SU-DHL-6 (cell line): ENCODE measurements at regions not wholly inside any gene's neighbourhood (a gene's known extent, or its start where the extent isn't known, plus 50 kb on each side); places are given as distances from the start of the nearest gene placed in this dataset.

Experiments
- H2AFZ ChIP-seq: fragments of 200-600 bp; sonication (generic); 2 replicates; pipeline ENCODE4 v1.6.1; 2014; ENCODE audit warnings: low read depth, mild to moderate bottlenecking, moderate library complexity, mixed read lengths, antibody characterized with exemption, low read length; ENCODE audit not compliant: severe bottlenecking
- H3F3A ChIP-seq: fragments of 200-600 bp; shearing (Covaris generic); 2 replicates; pipeline ENCODE4 v1.6.0; 2016; ENCODE audit warnings: antibody characterized with exemption, mild to moderate bottlenecking; ENCODE audit not compliant: insufficient read depth
- H3K27ac ChIP-seq: fragments of 200-600 bp; sonication (generic); 2 replicates; pipeline ENCODE4 v1.5.1; 2016; ENCODE audit warnings: low read depth, mild to moderate bottlenecking, low read length, moderate library complexity, mixed read lengths
- H3K27me3 ChIP-seq: fragments of 200-600 bp; sonication (generic), shearing (Covaris generic); 2 replicates; pipeline ENCODE4 v1.6.0; 2014; ENCODE audit warnings: mild to moderate bottlenecking, low read length
- H3K36me3 ChIP-seq: fragments of 200-600 bp; sonication (generic); 2 replicates; pipeline ENCODE4 v1.6.1; 2014; ENCODE audit warnings: mild to moderate bottlenecking, low read length, mixed read lengths
- H3K4me2 ChIP-seq: fragments of 300-600, 200-600 bp; shearing (Covaris generic), sonication (generic); 2 replicates; pipeline ENCODE4 v1.6.0; 2014; ENCODE audit warnings: low read length, low read depth, mild to moderate bottlenecking; ENCODE audit not compliant: poor library complexity, severe bottlenecking
- H3K4me3 ChIP-seq: fragments of 200-600 bp; sonication (generic); 2 replicates; pipeline ENCODE4 v1.5.1; 2014; ENCODE audit warnings: antibody characterized with exemption, low read length, mild to moderate bottlenecking, mixed read lengths; ENCODE audit not compliant: insufficient read depth, poor library complexity, severe bottlenecking
- H3K79me2 ChIP-seq: fragments of 200-600 bp; sonication (generic); 2 replicates; pipeline ENCODE4 v1.6.1; 2014; ENCODE audit warnings: mild to moderate bottlenecking, low read length, moderate library complexity; ENCODE audit not compliant: insufficient read depth
- H3K9ac ChIP-seq: fragments of 200-600 bp; sonication (generic); 2 replicates; pipeline ENCODE4 v1.7.0; 2014; ENCODE audit warnings: mild to moderate bottlenecking, low read length
- H3K9me2 ChIP-seq: fragments of 200-600 bp; sonication (generic); replicated peaks from 2 replicates; pipeline ENCODE4 v1.6.1; 2014; ENCODE audit warnings: low read length; ENCODE audit not compliant: insufficient read depth
- H3K9me3 ChIP-seq: fragments of 200-600 bp; sonication (generic); 2 replicates; pipeline ENCODE4 v1.6.1; 2014; ENCODE audit warnings: low read length, mixed read lengths; ENCODE audit not compliant: insufficient read depth
- H4K20me1 ChIP-seq: fragments of 200-600 bp; sonication (generic); 2 replicates; pipeline ENCODE4 v1.6.1; 2014; ENCODE audit warnings: low read depth, mild to moderate bottlenecking, antibody characterized with exemption, low read length, moderate library complexity, mixed read lengths
- EZH2phosphoT487 ChIP-seq: fragments of 200-600 bp; sonication (generic), shearing (Covaris generic); conservative IDR thresholded peaks from 2 replicates; pipeline ENCODE4 v1.6.1; 2018; ENCODE audit warnings: mild to moderate bottlenecking, antibody characterized with exemption, low read length, moderate library complexity, mixed read lengths
- TF ChIP-seq, protein P1 (sequence below): fragments of 200-600 bp; sonication (generic); IDR thresholded peaks from one replicate; pipeline ENCODE4 v1.5.1; 2017; ENCODE audit warnings: antibody characterized with exemption, mild to moderate bottlenecking, low read length, moderate library complexity; ENCODE audit not compliant: insufficient read depth, poor library complexity, severe bottlenecking

DNA sequence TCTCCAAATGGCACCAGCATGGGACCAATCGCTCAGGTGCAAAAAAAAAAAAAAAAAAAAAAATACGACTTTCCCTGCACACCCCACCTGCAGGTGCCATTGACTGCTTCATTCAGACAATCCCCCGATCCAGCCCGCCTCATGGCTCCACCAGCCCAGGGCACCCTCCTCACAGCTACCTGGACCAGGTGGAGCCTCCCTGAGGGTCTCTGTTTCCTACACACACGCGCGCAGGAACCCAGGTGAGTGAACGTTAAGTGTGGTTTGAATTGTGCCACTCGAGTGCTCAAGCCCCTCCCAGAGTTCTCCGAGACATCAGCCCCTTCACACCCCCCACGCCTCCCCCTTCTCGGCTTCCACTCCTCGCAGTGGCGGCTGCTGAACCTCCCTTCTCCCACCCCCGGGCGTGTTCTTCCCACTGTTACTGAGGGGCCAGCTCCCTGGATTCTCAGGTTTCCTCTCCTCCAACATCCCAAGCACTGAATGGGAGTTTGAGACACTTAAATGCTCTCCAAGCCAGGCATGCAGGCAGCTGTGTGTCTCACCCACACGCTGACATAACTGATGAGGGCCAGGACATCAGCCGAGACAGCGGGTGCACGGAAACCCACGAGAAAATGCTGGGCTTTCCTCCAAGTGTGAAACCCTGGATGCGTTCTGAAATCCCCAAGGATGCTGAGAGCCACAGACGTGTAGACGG is 88.8 kb upstream of the SNTG2 start:
- no peaks in the 10 kb centered on the region for H3K79me2 ChIP-seq
- H3F3A ChIP-seq = no peaks in the 10 kb centered on the region
- no peaks in the 10 kb centered on the region for H3K9me3 ChIP-seq
- TF ChIP-seq, protein P1, sequence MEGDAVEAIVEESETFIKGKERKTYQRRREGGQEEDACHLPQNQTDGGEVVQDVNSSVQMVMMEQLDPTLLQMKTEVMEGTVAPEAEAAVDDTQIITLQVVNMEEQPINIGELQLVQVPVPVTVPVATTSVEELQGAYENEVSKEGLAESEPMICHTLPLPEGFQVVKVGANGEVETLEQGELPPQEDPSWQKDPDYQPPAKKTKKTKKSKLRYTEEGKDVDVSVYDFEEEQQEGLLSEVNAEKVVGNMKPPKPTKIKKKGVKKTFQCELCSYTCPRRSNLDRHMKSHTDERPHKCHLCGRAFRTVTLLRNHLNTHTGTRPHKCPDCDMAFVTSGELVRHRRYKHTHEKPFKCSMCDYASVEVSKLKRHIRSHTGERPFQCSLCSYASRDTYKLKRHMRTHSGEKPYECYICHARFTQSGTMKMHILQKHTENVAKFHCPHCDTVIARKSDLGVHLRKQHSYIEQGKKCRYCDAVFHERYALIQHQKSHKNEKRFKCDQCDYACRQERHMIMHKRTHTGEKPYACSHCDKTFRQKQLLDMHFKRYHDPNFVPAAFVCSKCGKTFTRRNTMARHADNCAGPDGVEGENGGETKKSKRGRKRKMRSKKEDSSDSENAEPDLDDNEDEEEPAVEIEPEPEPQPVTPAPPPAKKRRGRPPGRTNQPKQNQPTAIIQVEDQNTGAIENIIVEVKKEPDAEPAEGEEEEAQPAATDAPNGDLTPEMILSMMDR = no peak
- no peak for TF ChIP-seq EZH2phosphoT487
- H4K20me1 ChIP-seq = no peaks in the 10 kb centered on the region
- H3K27ac ChIP-seq = no peak overlapping the region
- H3K9ac ChIP-seq = no peak overlapping the region
- no peak overlapping the region for H3K4me2 ChIP-seq
- no peaks in the 10 kb centered on the region for H3K9me2 ChIP-seq
- no peaks in the 10 kb centered on the region for H3K36me3 ChIP-seq
- H3K4me3 ChIP-seq = no peak overlapping the region
- no peaks in the 10 kb centered on the region for H3K27me3 ChIP-seq
- no peak overlapping the region for H2AFZ ChIP-seq

DNA sequence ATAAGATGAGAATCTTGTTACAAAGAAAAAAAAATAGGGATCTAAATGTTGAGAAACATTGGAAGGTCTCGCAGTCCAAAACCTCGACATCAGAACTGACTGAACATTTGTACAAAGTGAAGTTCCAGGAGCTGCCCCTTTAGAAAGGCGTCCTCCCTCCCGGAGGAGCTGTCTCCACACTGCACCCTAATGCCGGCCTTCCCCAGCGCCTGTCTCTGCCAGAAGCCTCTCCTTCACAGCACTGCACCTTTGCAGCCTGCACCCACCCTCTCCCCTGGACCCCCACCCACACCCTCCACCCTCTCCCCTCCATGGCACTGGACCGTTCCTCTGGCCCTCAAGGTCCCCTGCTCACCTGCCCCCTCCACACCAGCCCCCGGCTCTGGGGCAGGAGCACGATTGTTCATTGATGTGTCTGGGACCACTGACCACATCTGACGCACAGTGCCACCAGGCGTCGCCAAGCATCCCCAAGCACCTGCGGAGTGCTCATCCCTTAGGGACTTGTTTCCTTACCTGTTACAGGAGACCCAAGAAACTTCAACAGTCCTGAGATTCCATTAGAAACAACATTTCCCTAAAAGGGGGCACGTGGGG is 90.3 kb upstream of the SNTG2 start:
- Histone ChIP-seq H3K4me2 (no peak overlapping the region), H4K20me1 (no peaks in the 10 kb centered on the region), H3K9me2 (no peaks in the 10 kb centered on the region), H3K36me3 (no peaks in the 10 kb centered on the region), H3K4me3 (no peak overlapping the region), H2AFZ (no peak overlapping the region), H3K9me3 (no peaks in the 10 kb centered on the region), H3F3A (no peaks in the 10 kb centered on the region), H3K79me2 (no peaks in the 10 kb centered on the region), H3K27me3 (no peaks in the 10 kb centered on the region), H3K9ac (no peak overlapping the region), H3K27ac (no peak overlapping the region)
- TF ChIP-seq, protein P1 = no peak
- TF ChIP-seq EZH2phosphoT487 = no peak

DNA sequence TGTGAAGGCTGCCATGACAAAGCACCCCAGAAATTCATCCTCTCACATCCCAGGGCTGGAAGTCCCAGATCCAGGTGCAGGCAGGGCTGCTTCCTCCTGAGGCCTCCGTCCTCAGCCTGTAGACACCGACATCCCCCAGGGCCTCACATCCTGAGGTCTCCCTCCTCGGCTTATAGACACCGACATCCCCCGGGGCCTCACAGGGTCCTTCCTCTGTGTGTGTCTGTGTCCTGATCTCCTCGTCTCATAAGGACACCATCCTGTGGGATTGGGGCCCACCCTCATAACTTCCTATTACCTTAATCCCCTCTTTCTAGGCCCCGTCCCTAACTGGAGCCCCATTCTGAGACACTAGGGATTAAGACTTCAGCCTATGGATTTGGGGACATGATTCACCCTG is 92.0 kb upstream of the SNTG2 start:
- H3K27ac ChIP-seq = no peak overlapping the region
- TF ChIP-seq, protein P1 = no peak
- no peak for TF ChIP-seq EZH2phosphoT487
- no peak overlapping the region for H3K9ac ChIP-seq

More for the DNA sequence above, 92.0 kb upstream of the SNTG2 start:
- Histone ChIP-seq H3K9me3 (no peaks in the 10 kb centered on the region), H3K36me3 (no peaks in the 10 kb centered on the region), H3K27me3 (no peaks in the 10 kb centered on the region), H3K9me2 (no peaks in the 10 kb centered on the region), H4K20me1 (no peaks in the 10 kb centered on the region), H3F3A (no peaks in the 10 kb centered on the region), H3K79me2 (no peaks in the 10 kb centered on the region), H3K4me3 (no peak overlapping the region), H3K4me2 (no peak overlapping the region), H2AFZ (no peak overlapping the region)
